ENCODE measurements at regions not wholly inside any gene's neighbourhood (a gene's known extent, or its start where the extent isn't known, plus 50 kb on each side); places are given as distances from the start of the nearest gene placed in this dataset.

DNA sequence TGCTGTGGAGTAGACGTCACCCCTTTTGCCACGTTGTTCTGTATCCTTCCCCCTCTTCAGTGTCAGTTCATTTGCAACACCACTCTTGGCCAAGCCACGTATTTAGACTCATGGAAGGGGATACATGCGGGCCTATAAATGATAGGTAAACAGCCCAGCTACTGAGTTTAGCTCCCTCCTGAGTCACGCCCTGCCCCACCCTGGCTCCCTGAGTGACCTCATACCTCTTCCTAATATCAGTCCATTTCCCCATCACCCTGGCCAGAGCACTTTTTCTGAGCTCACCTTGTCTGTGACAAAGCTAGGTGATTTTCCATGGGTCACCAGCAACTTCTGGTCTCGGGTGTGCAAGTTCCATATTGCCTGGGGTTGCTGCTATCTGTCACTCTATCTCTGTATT, 147.2 kb upstream of the MAF start:
- TF ChIP-seq, protein P1, sequence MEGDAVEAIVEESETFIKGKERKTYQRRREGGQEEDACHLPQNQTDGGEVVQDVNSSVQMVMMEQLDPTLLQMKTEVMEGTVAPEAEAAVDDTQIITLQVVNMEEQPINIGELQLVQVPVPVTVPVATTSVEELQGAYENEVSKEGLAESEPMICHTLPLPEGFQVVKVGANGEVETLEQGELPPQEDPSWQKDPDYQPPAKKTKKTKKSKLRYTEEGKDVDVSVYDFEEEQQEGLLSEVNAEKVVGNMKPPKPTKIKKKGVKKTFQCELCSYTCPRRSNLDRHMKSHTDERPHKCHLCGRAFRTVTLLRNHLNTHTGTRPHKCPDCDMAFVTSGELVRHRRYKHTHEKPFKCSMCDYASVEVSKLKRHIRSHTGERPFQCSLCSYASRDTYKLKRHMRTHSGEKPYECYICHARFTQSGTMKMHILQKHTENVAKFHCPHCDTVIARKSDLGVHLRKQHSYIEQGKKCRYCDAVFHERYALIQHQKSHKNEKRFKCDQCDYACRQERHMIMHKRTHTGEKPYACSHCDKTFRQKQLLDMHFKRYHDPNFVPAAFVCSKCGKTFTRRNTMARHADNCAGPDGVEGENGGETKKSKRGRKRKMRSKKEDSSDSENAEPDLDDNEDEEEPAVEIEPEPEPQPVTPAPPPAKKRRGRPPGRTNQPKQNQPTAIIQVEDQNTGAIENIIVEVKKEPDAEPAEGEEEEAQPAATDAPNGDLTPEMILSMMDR (IDR thresholded peaks at IDR 0.05): no peak
- TF ChIP-seq POLR2A (IDR thresholded peaks at IDR 0.05) (no peak), POLR2AphosphoS5 (IDR thresholded peaks at IDR 0.05) (no peak), EP300 (IDR thresholded peaks at IDR 0.05) (no peak)
